ENCODE measurements at regions not wholly inside any gene's neighbourhood (a gene's known extent, or its start where the extent isn't known, plus 50 kb on each side); places are given as distances from the start of the nearest gene placed in this dataset.

DNA sequence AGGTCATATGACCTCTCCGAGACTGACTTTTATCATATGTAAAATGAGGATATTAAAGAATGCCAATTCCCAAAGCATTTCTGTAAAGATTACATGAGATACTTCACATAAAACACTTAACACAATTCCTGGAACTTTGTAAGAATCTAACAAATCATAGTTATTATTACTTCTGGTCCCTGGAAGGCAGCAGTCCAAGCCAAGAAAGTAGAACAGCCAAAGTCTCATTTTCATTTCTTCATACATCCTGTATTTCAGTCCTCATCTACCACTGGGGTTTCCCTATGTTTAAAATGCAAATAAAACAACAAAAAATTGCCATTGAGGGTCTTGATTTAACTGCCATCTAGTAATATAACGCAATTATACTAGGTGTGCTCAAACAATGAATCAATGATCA lies 179.5 kb downstream of the MARCHF11 start:
- FAIRE-seq: no peak
- Histone ChIP-seq H3K4me1 (ENCODE audit: control insufficient read depth, extremely low read depth, insufficient read depth, low read length) (peaks cover 3% of the 10 kb centered on the region), H3K4me2 (ENCODE audit: control insufficient read depth, extremely low read depth, insufficient read depth, low read depth, low read length) (no peak overlapping the region), H3K4me3 (ENCODE audit: control insufficient read depth in 2 of 3, extremely low read depth in 1 of 3, insufficient read depth in 2 of 3, low read depth in 1 of 3, low read length in 3 of 3) (no peak overlapping the region), H3K27me3 (ENCODE audit: control insufficient read depth, extremely low read depth, insufficient read depth, low read length) (no peaks in the 10 kb centered on the region), H3K36me3 (ENCODE audit: control insufficient read depth in 2 of 2, extremely low read depth in 1 of 2, insufficient read depth in 2 of 2, low read length in 2 of 2) (no peaks in the 10 kb centered on the region), H2AFZ (ENCODE audit: control insufficient read depth, low read length) (no peak overlapping the region), H4K20me1 (ENCODE audit: control insufficient read depth, extremely low read depth, insufficient read depth, low read length) (no peaks in the 10 kb centered on the region), H3K9me3 (ENCODE audit: control insufficient read depth, low read depth, low read length) (no peaks in the 10 kb centered on the region), H3K9me1 (ENCODE audit: control insufficient read depth, extremely low read depth, insufficient read depth, low read length) (no peaks in the 10 kb centered on the region), H3K27ac (ENCODE audit: control insufficient read depth, insufficient read depth, low read length) (no peak overlapping the region), H3K79me2 (ENCODE audit: control insufficient read depth, insufficient read depth, low read length) (no peaks in the 10 kb centered on the region), H3K9ac (ENCODE audit: control insufficient read depth, extremely low read depth, insufficient read depth, low read length) (no peak overlapping the region)
- no peak for TF ChIP-seq EZH2 (IDR thresholded peaks at IDR 0.05; ENCODE audit: low read length)
- TF ChIP-seq, protein P1, sequence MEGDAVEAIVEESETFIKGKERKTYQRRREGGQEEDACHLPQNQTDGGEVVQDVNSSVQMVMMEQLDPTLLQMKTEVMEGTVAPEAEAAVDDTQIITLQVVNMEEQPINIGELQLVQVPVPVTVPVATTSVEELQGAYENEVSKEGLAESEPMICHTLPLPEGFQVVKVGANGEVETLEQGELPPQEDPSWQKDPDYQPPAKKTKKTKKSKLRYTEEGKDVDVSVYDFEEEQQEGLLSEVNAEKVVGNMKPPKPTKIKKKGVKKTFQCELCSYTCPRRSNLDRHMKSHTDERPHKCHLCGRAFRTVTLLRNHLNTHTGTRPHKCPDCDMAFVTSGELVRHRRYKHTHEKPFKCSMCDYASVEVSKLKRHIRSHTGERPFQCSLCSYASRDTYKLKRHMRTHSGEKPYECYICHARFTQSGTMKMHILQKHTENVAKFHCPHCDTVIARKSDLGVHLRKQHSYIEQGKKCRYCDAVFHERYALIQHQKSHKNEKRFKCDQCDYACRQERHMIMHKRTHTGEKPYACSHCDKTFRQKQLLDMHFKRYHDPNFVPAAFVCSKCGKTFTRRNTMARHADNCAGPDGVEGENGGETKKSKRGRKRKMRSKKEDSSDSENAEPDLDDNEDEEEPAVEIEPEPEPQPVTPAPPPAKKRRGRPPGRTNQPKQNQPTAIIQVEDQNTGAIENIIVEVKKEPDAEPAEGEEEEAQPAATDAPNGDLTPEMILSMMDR (optimal IDR thresholded peaks at IDR 0.05 in 1 of 3, IDR thresholded peaks at IDR 0.05 in 1 of 3, conservative IDR thresholded peaks at IDR 0.05 in 1 of 3; ENCODE audit: extremely low read depth in 1 of 3, insufficient read depth in 2 of 3, low read length in 3 of 3): no peak
- dilution Hi-C loops (cut with MboI; ENCODE audit: extremely low pct_ligation_motif_present, low sequenced_read_pairs): no loop called here
- DNase-seq (ENCODE audit: low read depth, low spot score): no peak

DNA sequence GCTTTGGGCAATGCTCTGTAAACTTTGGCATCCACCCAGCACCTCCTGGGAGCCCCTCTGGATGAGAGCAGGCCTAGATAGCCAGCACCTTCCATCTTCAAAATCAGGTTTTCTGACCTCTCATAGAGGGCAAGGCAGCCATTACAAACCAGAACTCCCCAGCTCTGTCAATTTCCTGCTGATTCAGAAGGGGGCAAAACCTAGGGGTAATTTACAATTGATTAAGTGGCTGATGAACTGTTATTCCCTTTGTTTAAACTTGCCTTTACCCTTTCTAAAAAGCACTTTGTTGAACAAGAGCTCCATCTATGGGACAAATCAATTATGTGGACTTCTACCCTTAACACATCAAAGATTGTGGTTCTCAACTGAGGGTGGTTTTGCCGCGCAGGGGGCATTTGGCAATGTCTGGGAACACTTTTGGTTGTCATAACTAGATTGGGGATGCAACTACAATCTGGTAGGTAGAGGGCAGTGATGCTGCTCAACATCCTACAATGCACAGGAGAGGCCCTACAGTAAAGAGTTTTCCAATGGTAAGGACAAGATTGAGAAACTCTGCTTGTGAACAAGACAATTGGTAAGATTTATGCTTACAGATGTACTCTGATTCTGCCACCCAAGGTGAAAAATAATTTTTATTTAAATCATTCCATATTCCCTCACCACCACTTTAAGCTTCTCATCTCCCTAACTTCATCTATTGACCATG lies 184.1 kb downstream of the MARCHF11 start:
- Histone ChIP-seq H3K9me1 (ENCODE audit: control insufficient read depth, extremely low read depth, insufficient read depth, low read length) (no peaks in the 10 kb centered on the region), H3K4me3 (ENCODE audit: control insufficient read depth in 2 of 3, extremely low read depth in 1 of 3, insufficient read depth in 2 of 3, low read depth in 1 of 3, low read length in 3 of 3) (no peak overlapping the region), H3K9ac (ENCODE audit: control insufficient read depth, extremely low read depth, insufficient read depth, low read length) (no peak overlapping the region), H3K9me3 (ENCODE audit: control insufficient read depth, low read depth, low read length) (no peaks in the 10 kb centered on the region), H2AFZ (ENCODE audit: control insufficient read depth, low read length) (no peak overlapping the region), H3K79me2 (ENCODE audit: control insufficient read depth, insufficient read depth, low read length) (no peaks in the 10 kb centered on the region), H3K4me1 (ENCODE audit: control insufficient read depth, extremely low read depth, insufficient read depth, low read length) (peaks cover 14% of the 10 kb centered on the region), H4K20me1 (ENCODE audit: control insufficient read depth, extremely low read depth, insufficient read depth, low read length) (no peaks in the 10 kb centered on the region), H3K36me3 (ENCODE audit: control insufficient read depth in 2 of 2, extremely low read depth in 1 of 2, insufficient read depth in 2 of 2, low read length in 2 of 2) (no peaks in the 10 kb centered on the region), H3K27ac (ENCODE audit: control insufficient read depth, insufficient read depth, low read length) (no peak overlapping the region), H3K4me2 (ENCODE audit: control insufficient read depth, extremely low read depth, insufficient read depth, low read depth, low read length) (no peak overlapping the region), H3K27me3 (ENCODE audit: control insufficient read depth, extremely low read depth, insufficient read depth, low read length) (no peaks in the 10 kb centered on the region)
- TF ChIP-seq EZH2 (IDR thresholded peaks at IDR 0.05; ENCODE audit: low read length): no peak
- TF ChIP-seq, protein P1 (optimal IDR thresholded peaks at IDR 0.05 in 1 of 3, IDR thresholded peaks at IDR 0.05 in 1 of 3, conservative IDR thresholded peaks at IDR 0.05 in 1 of 3; ENCODE audit: extremely low read depth in 1 of 3, insufficient read depth in 2 of 3, low read length in 3 of 3): peak; percentile 31 to 47 (median 44)
- FAIRE-seq (peak; percentile 81), DNase-seq (ENCODE audit: low read depth, low spot score) (no peak)
- dilution Hi-C loops (cut with MboI; ENCODE audit: extremely low pct_ligation_motif_present, low sequenced_read_pairs): no loop called here

Data from keratinocyte (primary cell).